IMR-90 (cell line): ENCODE measurements at regions not wholly inside any gene's neighbourhood (a gene's known extent, or its start where the extent isn't known, plus 50 kb on each side); places are given as distances from the start of the nearest gene placed in this dataset.
A peak's percentile ranks its signal among the peaks of the same experiment; 100 is the strongest.

Experiments
- ATAC-seq: fragments of 200-7000 bp; cut with Tn5 transposase; 2 replicates; pipeline ENCODE4 v1.9.1; 2020; ENCODE audit warnings: low read depth, mild to moderate bottlenecking, moderate library complexity
- BruUV-seq: library from RNA; stranded (reverse); fragments of 400-500 nt; replicated peaks from 2 replicates; lab custom pipeline; 2021; lab: Mats Ljungman, UMichigan
- CTCF ChIA-PET: fragments of 300-600 bp; formaldehyde crosslinking; extraction: SDS; loops from one replicate; lab custom pipeline; 2021; ENCODE audit warnings: antibody characterized with exemption; lab: Yijun Ruan, JAX
- POLR2A ChIA-PET: fragments of 300-600 bp; sonication (Branson Sonifier 250); formaldehyde crosslinking; loops from one replicate; lab custom pipeline; 2022; ENCODE audit warnings: antibody characterized with exemption; ENCODE audit not compliant: unreplicated experiment; lab: Charles Lee
- DNase-seq: peaks from one replicate; pipeline ENCODE4 v3.0.0; 2013
- H2AFZ ChIP-seq: replicated peaks from 2 replicates; pipeline ENCODE3; 2013; ENCODE audit warnings: low read length, mild to moderate bottlenecking; ENCODE audit not compliant: poor library complexity
- H2AK5ac ChIP-seq: 2 replicates; pipeline ENCODE4 v1.6.1; 2013; ENCODE audit warnings: low read depth, low read length, inconsistent platforms
- H2AK9ac ChIP-seq: replicated peaks from 2 replicates; pipeline ENCODE3; 2013; ENCODE audit warnings: mild to moderate bottlenecking, low read depth, low read length, moderate library complexity; ENCODE audit not compliant: poor library complexity
- H2BK120ac ChIP-seq: 2 replicates; pipeline ENCODE4 v1.6.1; 2013; ENCODE audit warnings: low read depth, low read length, inconsistent platforms
- H2BK15ac ChIP-seq: 3 replicates; pipeline ENCODE4 v1.6.1; 2013; ENCODE audit warnings: low read depth, low read length, inconsistent platforms
- H2BK20ac ChIP-seq: 2 replicates; pipeline ENCODE4 v1.6.1; 2013; ENCODE audit warnings: low read depth, mild to moderate bottlenecking, inconsistent platforms, low read length, moderate library complexity
- H2BK5ac ChIP-seq: 2 replicates; pipeline ENCODE4 v1.6.1; 2013; ENCODE audit warnings: mild to moderate bottlenecking, low read depth, low read length, inconsistent platforms; ENCODE audit not compliant: poor library complexity, severe bottlenecking
- H3K14ac ChIP-seq: replicated peaks from 2 replicates; pipeline ENCODE4 v1.6.1; 2013; ENCODE audit warnings: low read depth, low read length, inconsistent platforms
- H3K18ac ChIP-seq: 2 replicates; pipeline ENCODE4 v1.6.1; 2013; ENCODE audit warnings: low read depth, low read length, control low read depth
- H3K23ac ChIP-seq: 2 replicates; pipeline ENCODE4 v1.6.1; 2013; ENCODE audit warnings: low read depth, low read length, inconsistent platforms
- H3K27ac ChIP-seq: 2 replicates; pipeline ENCODE4 v1.5.1; 2013; ENCODE audit warnings: mild to moderate bottlenecking, control low read depth, low read length; ENCODE audit not compliant: insufficient read depth
- H3K27me3 ChIP-seq: 2 replicates; pipeline ENCODE4 v1.6.1; 2013; ENCODE audit warnings: low read length; ENCODE audit not compliant: control insufficient read depth, insufficient read depth
- H3K36me3 ChIP-seq: 2 replicates; pipeline ENCODE4 v1.6.1; 2013; ENCODE audit warnings: low read length, mixed read lengths; ENCODE audit not compliant: control insufficient read depth, insufficient read depth
- H3K4ac ChIP-seq: 2 replicates; pipeline ENCODE4 v1.6.1; 2013; ENCODE audit warnings: low read depth, low read length, inconsistent platforms
- H3K4me1 ChIP-seq: 2 replicates; pipeline ENCODE4 v1.6.1; 2013; ENCODE audit warnings: low read length, mixed read lengths; ENCODE audit not compliant: control insufficient read depth, insufficient read depth
- H3K4me2 ChIP-seq: 2 replicates; pipeline ENCODE4 v1.6.1; 2013; ENCODE audit warnings: low read depth, mild to moderate bottlenecking, control low read depth, low read length, moderate library complexity
- H3K4me3 ChIP-seq: 2 replicates; pipeline ENCODE4 v1.5.1; 2013; ENCODE audit warnings: low read depth, mild to moderate bottlenecking, control low read depth, low read length, moderate library complexity; ENCODE audit not compliant: insufficient read depth
- H3K56ac ChIP-seq: 2 replicates; pipeline ENCODE4 v1.6.1; 2013; ENCODE audit warnings: low read length, inconsistent platforms; ENCODE audit not compliant: insufficient read depth; ENCODE audit errors: extremely low read depth
- H3K79me1 ChIP-seq, 2 experiments: 2 replicates each; pipeline ENCODE4 v1.6.1; 2013; ENCODE audit warnings: low read length in 2 of 2, inconsistent platforms in 1 of 2, low read depth in 1 of 2
- H3K9ac ChIP-seq: 2 replicates; pipeline ENCODE4 v1.6.1; 2013; ENCODE audit warnings: low read depth, low read length, control low read depth
- H3K9me1 ChIP-seq: 2 replicates; pipeline ENCODE4 v1.6.1; 2013; ENCODE audit warnings: low read length, inconsistent platforms; ENCODE audit not compliant: insufficient read depth
- H3K9me3 ChIP-seq: 2 replicates; pipeline ENCODE4 v1.6.1; 2013; ENCODE audit warnings: low read length; ENCODE audit not compliant: control insufficient read depth, insufficient read depth
- H4K20me1 ChIP-seq: 2 replicates; pipeline ENCODE4 v1.6.1; 2013; ENCODE audit warnings: low read length, inconsistent platforms; ENCODE audit not compliant: insufficient read depth
- H4K5ac ChIP-seq: 2 replicates; pipeline ENCODE4 v1.6.1; 2013; ENCODE audit warnings: mild to moderate bottlenecking, low read depth, low read length, control low read depth
- H4K8ac ChIP-seq, 2 experiments: 2 replicates each; pipeline ENCODE4 v1.6.1; 2013; ENCODE audit warnings: low read depth in 2 of 2, low read length in 2 of 2, control low read depth in 1 of 2, inconsistent platforms in 1 of 2
- H4K91ac ChIP-seq: 2 replicates; pipeline ENCODE4 v1.6.1; 2013; ENCODE audit warnings: low read depth, low read length, inconsistent platforms; ENCODE audit not compliant: insufficient read depth
- BHLHE40 ChIP-seq: fragments of 150-350 bp; IDR thresholded peaks from 2 replicates; pipeline ENCODE4 v1.6.1; 2016; ENCODE audit warnings: mild to moderate bottlenecking, low read depth, low read length
- NFE2L2 ChIP-seq: fragments of 150-350 bp; IDR thresholded peaks from 2 replicates; pipeline ENCODE4 v1.6.1; 2016; ENCODE audit warnings: low read depth, mild to moderate bottlenecking, low read length
- USF2 ChIP-seq: fragments of 150-350 bp; IDR thresholded peaks from 2 replicates; pipeline ENCODE4 v1.6.1; 2017; ENCODE audit warnings: mild to moderate bottlenecking, antibody characterized with exemption, low read length, low read depth
- WGBS, 2 experiments: methylation state at CpG; one replicate each; pipeline versions ENCODE4 v1.1.5 to v1.1.7; 2013; ENCODE audit warnings: missing lambda C conversion rate in 2 of 2; ENCODE audit not compliant: insufficient read length in 1 of 2; ENCODE audit errors: extremely low coverage in 2 of 2; 5-methylcytosine and 5-hydroxymethylcytosine counted together
- dilution Hi-C: fragments of 300-500 bp; cut with HindIII; formaldehyde crosslinking; loops from one replicate; pipeline ENCODE4 v1.14.3; 2018; ENCODE audit warnings: low sequenced_read_pairs; ENCODE audit not compliant: unreplicated experiment
- in situ Hi-C: fragments of 300-500 bp; cut with MboI; formaldehyde crosslinking; loops from 3 replicates; pipeline ENCODE4 v1.14.3; 2019; ENCODE audit warnings: low sequenced_read_pairs, inconsistent platforms, mixed read lengths
- intact Hi-C: fragments of 100-400 bp; cut with micrococcal nuclease; formaldehyde crosslinking; loops from 2 replicates; pipeline ENCODE4 v1.10.0; 2022

- ChIA-PET POLR2A (no interaction called here), CTCF (interaction anchor here (0.6 to 1.2 kb wide), 2 partner anchors 12 to 566 kb away, joined by 3 to 4 read pairs; no protein-coding TSS in a partner anchor)
- dilution Hi-C loops (no loop called here), in situ Hi-C loops (no loop called here), intact Hi-C loops (no loop called here)
- no CpG with 5 or more reads among the region's 6 CpGs for WGBS, 2 experiments
- H3K23ac ChIP-seq: no peak overlapping the region
- TF ChIP-seq USF2 (peak; percentile 47), NFE2L2 (no peak), BHLHE40 (peak; percentile 78)
- no peaks in the 10 kb centered on the region for H3K27me3 ChIP-seq
- ATAC-seq (peak; percentile 73), DNase-seq (peak; percentile 64)
- no peak overlapping the region for H3K14ac ChIP-seq
- H3K36me3 ChIP-seq: no peaks in the 10 kb centered on the region
- no peak overlapping the region for H4K8ac ChIP-seq
- no peaks in the 10 kb centered on the region; the same call in 1 of the 2 replicates for H3K4me1 ChIP-seq
- peak overlapping the region; percentile 51; the same call in 1 of the 2 replicates for H3K18ac ChIP-seq
- no peak overlapping the region for H2AK5ac ChIP-seq
- peak overlapping the region; percentile 41 for H2BK5ac ChIP-seq
- no peak overlapping the region for H3K4me3 ChIP-seq
- BruUV-seq: no TSS peak
- H3K9me3 ChIP-seq: no peaks in the 10 kb centered on the region; the same call in 1 of the 2 replicates
- H2BK20ac ChIP-seq: 0 out of 2 replicates have a peak overlapping the region, but pooled peaks have one; percentile 6
- H2BK15ac ChIP-seq: no peak overlapping the region
- no peaks in the 10 kb centered on the region for H3K79me1 ChIP-seq
- H3K4me2 ChIP-seq: peak overlapping the region; percentile 14; the same call in 1 of the 2 replicates
- peaks cover 4% of the 10 kb centered on the region; the same call in 1 of the 2 replicates for H3K9me1 ChIP-seq
- H3K56ac ChIP-seq: no peak overlapping the region
- no peaks in the 10 kb centered on the region for H4K20me1 ChIP-seq
- H3K9ac ChIP-seq: no peak overlapping the region
- H2AK9ac ChIP-seq: no peak overlapping the region
- no peak overlapping the region for H4K5ac ChIP-seq
- no peak overlapping the region for H2AFZ ChIP-seq
- H2BK120ac ChIP-seq: no peak overlapping the region
- H3K27ac ChIP-seq: no peak overlapping the region
- H3K4ac ChIP-seq: no peak overlapping the region
- no peak overlapping the region for H4K91ac ChIP-seq
Measured at GRCh38 chr6:112690497-112691202, 343.5 kb downstream of the RFPL4B start.
